ENCODE measurements at regions not wholly inside any gene's neighbourhood (a gene's known extent, or its start where the extent isn't known, plus 50 kb on each side); places are given as distances from the start of the nearest gene placed in this dataset.
"Not testable (repeated sequence)": the region's sequence is repeated elsewhere in the genome, so short reads cannot be mapped to it uniquely, and the experiment has no call there.

DNA sequence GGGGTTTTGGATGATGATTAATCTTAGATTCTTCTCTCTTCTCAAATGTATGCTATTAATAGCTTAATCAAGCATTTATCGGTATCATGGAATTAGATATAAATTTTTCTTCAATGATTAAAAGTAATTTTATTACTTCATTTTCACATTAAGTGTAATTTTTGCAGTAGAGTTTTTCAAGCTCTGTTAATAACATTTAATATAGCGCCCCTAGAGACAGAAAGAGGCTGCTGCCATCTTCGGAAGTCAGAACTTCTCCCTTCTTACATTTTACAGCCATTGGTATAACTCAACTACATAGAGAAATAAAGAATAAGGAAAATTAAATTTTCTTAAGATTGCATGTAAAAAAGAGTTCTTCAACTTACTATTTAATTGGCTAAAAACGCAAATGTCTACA lies 540.3 kb downstream of the GABRG2 start:
- FAIRE-seq (no peak), DNase-seq (ENCODE audit: low spot score) (no peak)

DNA sequence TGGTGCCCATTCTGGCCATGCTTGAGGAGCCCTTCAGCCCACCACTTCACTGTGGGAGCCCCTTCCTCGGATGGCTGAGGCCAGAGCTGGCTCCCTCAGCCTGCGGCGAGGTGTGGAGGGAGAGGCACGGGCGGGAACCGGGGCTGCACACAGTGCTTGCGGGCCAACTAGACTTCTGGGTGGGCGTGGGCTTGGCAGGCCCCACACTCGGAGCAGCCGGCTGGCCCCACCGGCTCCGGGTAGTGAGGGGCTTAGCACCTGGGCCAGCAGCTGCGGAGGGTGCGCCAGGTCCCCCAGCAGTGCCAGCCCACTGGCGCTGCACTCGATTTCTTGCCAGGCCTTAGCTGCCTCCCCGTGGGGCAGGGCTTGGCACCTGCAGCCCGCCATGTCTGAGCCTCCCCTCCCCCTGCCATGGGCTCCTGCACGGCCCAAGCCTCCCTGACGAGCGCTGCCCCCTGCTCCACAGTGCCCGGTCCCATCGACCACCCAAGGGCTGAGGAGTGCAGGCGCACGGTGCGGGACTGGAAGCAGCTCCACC lies 554.2 kb downstream of the GABRG2 start:
- not testable (repeated sequence) for FAIRE-seq; DNase-seq (ENCODE audit: low spot score)

GRCh38 chr5:162624110-162624509 lies 556.5 kb downstream of the GABRG2 start:
- DNase-seq (ENCODE audit: low spot score) (no peak), FAIRE-seq (no peak)

DNA sequence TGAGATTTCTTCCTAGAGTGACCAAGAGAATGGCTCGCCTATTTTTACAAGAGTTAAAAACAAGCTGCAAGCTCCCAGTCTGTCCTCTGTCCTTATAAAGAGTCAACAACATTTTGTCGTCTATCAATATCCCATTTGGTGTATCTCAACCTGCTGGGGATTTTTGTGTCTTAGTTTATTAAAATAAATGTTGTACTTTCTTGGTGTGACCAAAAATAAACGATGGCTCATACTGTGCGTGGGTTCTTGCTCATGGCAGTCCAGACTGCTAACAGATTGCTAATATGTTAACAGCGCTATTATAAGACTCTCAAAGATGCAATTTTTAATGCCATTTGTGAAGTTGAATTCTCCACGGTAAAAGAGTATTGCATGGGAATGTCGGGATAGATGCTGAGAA lies 569.9 kb downstream of the GABRG2 start:
- DNase-seq (ENCODE audit: low spot score): no peak
- FAIRE-seq: no peak

DNA sequence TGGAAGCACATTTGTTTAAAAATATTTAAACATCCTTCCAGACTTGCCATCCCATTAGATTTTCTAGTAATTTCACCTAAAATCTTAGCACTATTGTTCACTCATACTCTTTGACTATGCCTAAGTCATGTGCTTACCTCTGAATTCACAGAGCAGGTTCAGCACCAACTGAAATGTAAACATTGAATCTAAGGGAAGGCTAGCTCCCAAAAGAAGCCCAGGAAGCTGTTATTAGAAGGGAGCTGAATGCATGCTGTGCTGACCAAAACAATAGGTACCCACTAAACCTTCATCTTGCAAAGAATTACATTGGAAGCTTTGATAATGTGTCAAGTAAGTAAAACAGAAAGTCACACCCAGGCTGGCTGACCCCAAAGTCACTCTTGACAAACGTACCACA lies 571.3 kb downstream of the GABRG2 start:
- DNase-seq (ENCODE audit: low spot score) (no peak), FAIRE-seq (no peak)

GRCh38 chr5:162641142-162641813 lies 573.7 kb downstream of the GABRG2 start:
- FAIRE-seq: no peak
- DNase-seq (ENCODE audit: low spot score): no peak

- FAIRE-seq (no peak), DNase-seq (ENCODE audit: low spot score) (no peak)
These were observed 587.3 kb downstream of the GABRG2 start for GRCh38 chr5:162654661-162655405.

GRCh38 chr5:162657076-162657475 lies 589.5 kb downstream of the GABRG2 start:
- DNase-seq (ENCODE audit: low spot score) (peak; percentile 4), FAIRE-seq (no peak)

DNA sequence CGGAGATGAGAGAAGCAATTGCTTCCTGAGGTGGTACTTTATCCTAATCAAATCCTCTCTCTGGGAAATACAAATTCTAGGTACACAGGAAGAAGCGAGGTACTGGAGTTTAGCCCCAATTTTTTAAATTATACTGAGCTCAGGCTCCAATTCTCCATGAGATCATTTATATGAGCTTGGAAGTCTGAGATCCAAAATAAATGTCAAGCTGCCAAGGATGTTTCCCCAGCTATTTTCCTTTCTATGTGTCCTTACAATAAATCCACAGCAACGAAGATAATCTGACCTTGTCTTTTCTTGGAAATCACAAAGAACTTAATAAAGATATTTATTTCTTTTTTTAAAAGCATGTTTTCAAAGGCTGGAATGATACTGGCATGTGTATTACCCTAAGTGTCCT lies 597.3 kb downstream of the GABRG2 start:
- FAIRE-seq (no peak), DNase-seq (ENCODE audit: low spot score) (no peak)

DNA sequence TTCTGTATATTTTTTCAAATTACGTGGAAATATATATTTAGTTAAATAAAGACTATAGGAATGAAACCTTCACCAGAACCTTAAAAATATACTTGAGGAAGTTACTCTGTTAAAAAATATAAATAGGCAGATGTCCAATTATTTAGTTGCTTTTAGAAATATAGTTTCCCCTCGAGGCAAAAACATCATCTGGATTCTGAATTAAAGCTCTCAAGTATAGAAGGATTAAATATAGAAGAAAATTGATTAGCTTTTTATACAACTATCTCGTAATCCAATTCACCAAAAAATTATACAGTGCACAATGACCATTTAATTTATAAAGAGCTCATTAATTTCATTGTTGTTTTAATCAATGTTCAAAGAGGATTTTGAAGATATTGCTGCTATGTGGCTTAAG lies 601.4 kb downstream of the GABRG2 start:
- FAIRE-seq: no peak
- no peak for DNase-seq (ENCODE audit: low spot score)

DNA sequence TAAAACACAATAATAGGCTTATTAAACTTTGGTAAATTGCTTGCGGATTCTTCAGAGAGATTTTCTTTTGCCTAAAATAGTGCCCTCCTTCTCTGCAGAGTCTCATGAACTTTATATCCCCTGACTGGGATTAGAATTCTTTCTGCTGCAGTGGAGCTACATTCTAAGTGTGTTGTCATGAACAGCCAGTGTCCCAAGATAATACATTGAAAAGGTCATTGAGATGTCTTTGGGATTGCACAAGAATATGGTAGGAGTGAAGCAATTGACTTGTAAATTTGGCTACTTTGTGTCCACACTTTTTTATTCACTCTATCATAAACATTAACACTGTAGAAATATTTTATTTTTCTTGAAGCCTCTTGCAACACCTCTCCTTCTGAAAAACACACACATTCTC lies 604.5 kb downstream of the GABRG2 start:
- DNase-seq (ENCODE audit: low spot score) (no peak), FAIRE-seq (no peak)

- FAIRE-seq: no peak
These were observed 615.7 kb downstream of the GABRG2 start for GRCh38 chr5:162683284-162683683.

DNA sequence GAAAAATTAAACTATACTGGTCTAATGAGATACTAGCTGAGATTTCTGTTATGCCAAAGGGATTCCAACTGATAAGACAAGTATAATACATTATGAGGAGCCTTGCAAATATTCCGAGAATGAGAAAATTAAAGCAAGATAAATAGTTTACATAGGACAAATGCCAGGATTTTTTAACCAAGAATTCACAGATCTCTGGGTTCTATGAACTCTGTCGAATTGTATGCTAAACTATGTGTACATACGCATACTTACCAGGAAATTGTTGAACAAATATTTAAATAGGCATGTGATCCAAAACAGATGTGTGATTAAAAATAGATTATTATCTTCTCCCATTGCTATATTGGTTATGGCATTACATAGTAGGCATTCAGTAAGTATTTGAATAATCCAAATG lies 616.6 kb downstream of the GABRG2 start:
- DNase-seq (ENCODE audit: low spot score) (no peak), FAIRE-seq (no peak)

More at GRCh38 chr5:162683284-162683683, 615.7 kb downstream of the GABRG2 start:
- DNase-seq (ENCODE audit: low spot score): no peak

- DNase-seq (ENCODE audit: low spot score) (no peak), FAIRE-seq (no peak)
These were observed 617.7 kb downstream of the GABRG2 start for GRCh38 chr5:162685302-162685701.

DNA sequence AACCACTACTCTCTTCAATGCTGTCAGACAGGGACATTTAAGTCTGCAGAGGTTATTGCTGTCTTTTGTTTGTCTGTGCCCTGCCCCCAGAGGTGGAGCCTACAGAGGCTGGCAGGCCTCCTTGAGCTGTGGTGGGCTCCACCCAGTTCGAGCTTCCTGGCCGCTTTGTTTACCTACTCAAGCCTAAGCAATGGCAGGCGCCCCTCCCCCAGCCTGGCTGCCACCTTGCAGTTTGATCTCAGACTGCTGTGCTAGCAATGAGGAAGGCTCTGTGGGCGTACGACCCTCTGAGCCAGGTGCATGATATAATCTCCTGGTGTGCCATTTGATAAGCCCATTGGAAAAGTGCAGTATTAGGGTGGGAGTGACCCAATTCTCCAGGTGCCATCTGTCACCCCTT lies 628.7 kb downstream of the GABRG2 start:
- not testable (repeated sequence) for DNase-seq (ENCODE audit: low spot score); FAIRE-seq

- FAIRE-seq (no peak), DNase-seq (ENCODE audit: low spot score) (no peak)
These were observed 631.8 kb downstream of the GABRG2 start for GRCh38 chr5:162699361-162699760.

- no peak for FAIRE-seq
- DNase-seq (ENCODE audit: low spot score): no peak
These were observed 636.3 kb downstream of the GABRG2 start for GRCh38 chr5:162703914-162704313.

GRCh38 chr5:162711244-162711643 lies 643.7 kb downstream of the GABRG2 start:
- DNase-seq (ENCODE audit: low spot score): no peak

GRCh38 chr5:162719720-162720119 lies 652.1 kb downstream of the GABRG2 start:
- DNase-seq (ENCODE audit: low spot score) (no peak), FAIRE-seq (no peak)

More at GRCh38 chr5:162711244-162711643, 643.7 kb downstream of the GABRG2 start:
- FAIRE-seq: no peak

GRCh38 chr5:162721125-162721524 lies 653.6 kb downstream of the GABRG2 start:
- FAIRE-seq: no peak
- DNase-seq (ENCODE audit: low spot score): no peak

DNA sequence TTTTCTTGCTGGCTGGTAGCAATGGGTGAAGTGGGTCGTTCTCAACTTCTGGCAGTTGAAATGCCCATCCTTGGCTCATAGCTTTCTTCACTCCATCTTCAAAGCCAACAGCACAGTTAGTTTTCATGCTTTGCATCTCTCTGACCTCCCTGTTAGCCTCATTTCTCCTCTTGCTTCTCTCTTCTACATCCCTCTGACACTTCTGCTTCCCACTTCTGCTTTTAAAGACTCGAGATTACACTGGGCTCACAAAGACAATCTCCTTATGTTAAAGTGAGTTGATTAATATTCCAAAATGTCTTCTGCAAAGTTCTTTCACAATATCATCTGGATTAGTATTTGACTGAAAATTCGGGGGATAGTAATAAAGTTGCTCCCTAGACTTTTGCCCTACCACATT lies 684.8 kb upstream of the CCNG1 start:
- FAIRE-seq: no peak
- no peak for DNase-seq (ENCODE audit: low spot score)

DNA sequence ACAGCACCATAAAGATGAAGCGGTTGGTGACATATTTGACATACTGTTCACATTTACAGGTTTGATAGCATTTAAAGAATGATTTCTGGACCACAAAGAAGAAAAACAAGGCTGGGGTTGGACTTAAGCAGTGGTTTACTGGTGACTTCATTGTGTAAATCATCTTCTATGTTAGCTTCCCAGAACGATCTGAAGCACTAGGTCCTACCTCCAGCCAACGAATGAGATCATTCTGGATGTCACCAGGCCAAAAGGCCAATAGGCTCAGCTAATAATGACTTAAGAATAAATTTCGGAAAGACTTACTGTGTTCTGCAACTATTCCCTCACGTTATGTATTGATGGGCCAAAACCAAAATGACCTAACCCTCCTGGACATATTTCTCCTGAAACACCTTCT lies 675.3 kb upstream of the CCNG1 start:
- DNase-seq (ENCODE audit: low spot score) (no peak), FAIRE-seq (no peak)

DNA sequence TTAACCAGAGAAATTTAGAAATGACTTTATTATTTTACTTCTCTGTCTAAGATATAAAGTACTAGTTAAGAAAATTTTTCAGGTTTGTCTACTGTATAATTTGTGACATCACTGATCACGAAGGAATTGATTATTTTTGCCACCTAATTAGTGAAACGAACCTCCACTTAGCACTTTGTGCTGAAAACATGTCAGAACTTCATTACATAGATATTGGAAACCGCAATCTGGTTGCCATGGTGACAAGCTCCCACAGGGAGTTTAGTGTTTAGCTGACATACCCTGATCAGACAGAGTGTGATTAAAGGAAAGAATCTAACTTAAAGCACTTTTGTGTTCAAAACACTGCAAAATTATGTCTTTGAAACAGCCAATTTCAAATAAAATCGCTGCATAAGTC lies 668.4 kb upstream of the CCNG1 start:
- FAIRE-seq: no peak
- DNase-seq (ENCODE audit: low spot score): no peak
